Panc1 (cell line): ENCODE measurements at regions not wholly inside any gene's neighbourhood (a gene's known extent, or its start where the extent isn't known, plus 50 kb on each side); places are given as distances from the start of the nearest gene placed in this dataset.

ENCODE experiments used
- CTCF ChIP-seq: fragments of 450-650 bp; IDR thresholded peaks from 2 replicates; pipeline ENCODE4 v1.5.1; 2017; ENCODE audit warnings: mild to moderate bottlenecking
- REST ChIP-seq, 2 experiments: IDR thresholded peaks; 2 replicates each; pipeline ENCODE4 v1.6.1; 2011 to 2012; ENCODE audit warnings: low read depth in 2 of 2, control low read depth in 1 of 2, low read length in 1 of 2, mild to moderate bottlenecking in 1 of 2, moderate library complexity in 1 of 2; ENCODE audit not compliant: insufficient read depth in 1 of 2

GRCh38 chr1:170470121-170470520 lies 61.8 kb upstream of the GORAB start:
- TF ChIP-seq CTCF = no peak
- TF ChIP-seq REST (IDR thresholded peaks at IDR 0.05; ENCODE audit: insufficient read depth in 1 of 2, low read depth in 2 of 2, low read length in 1 of 2) = no peak
